Activated T-cell treated with anti-CD3 and anti-CD28 coated beads for 24 hours (primary cell): ENCODE measurements at regions not wholly inside any gene's neighbourhood (a gene's known extent, or its start where the extent isn't known, plus 50 kb on each side); places are given as distances from the start of the nearest gene placed in this dataset.

Experiments used
- DNase-seq: peaks from one replicate; pipeline ENCODE4 v3.0.0-alpha.2; 2020; ENCODE audit warnings: low read depth

GRCh38 chr22:49111085-49111484, 716.6 kb downstream of the BRD1 start:
- no peak for DNase-seq

GRCh38 chr22:49108636-49109315, 718.9 kb downstream of the BRD1 start:
- no peak for DNase-seq

GRCh38 chr22:49107961-49108530, 719.6 kb downstream of the BRD1 start:
- no peak for DNase-seq

GRCh38 chr22:49107561-49107960, 720.1 kb downstream of the BRD1 start:
- no peak for DNase-seq

- DNase-seq, result no peak
These were observed 720.9 kb downstream of the BRD1 start for GRCh38 chr22:49106842-49107152.

- no peak for DNase-seq
These were observed 721.4 kb downstream of the BRD1 start for GRCh38 chr22:49106096-49106841.

GRCh38 chr22:49104434-49104833, 723.2 kb downstream of the BRD1 start:
- no peak for DNase-seq

- DNase-seq, result no peak
These were observed 724.2 kb downstream of the BRD1 start for GRCh38 chr22:49103314-49104059.

GRCh38 chr22:49102367-49102766, 725.3 kb downstream of the BRD1 start:
- no peak for DNase-seq

GRCh38 chr22:49101873-49102272, 725.8 kb downstream of the BRD1 start:
- no peak for DNase-seq

GRCh38 chr22:49101225-49101624, 726.4 kb downstream of the BRD1 start:
- DNase-seq, result no peak

- DNase-seq, result no peak
These were observed 726.9 kb downstream of the BRD1 start for GRCh38 chr22:49100773-49101172.

GRCh38 chr22:49100316-49100715, 727.4 kb downstream of the BRD1 start:
- no peak for DNase-seq

GRCh38 chr22:49099496-49100124, 728.1 kb downstream of the BRD1 start:
- no peak for DNase-seq

GRCh38 chr22:49099089-49099488, 728.6 kb downstream of the BRD1 start:
- no peak for DNase-seq

GRCh38 chr22:49097966-49098365, 729.7 kb downstream of the BRD1 start:
- no peak for DNase-seq

GRCh38 chr22:49097171-49097925, 730.3 kb downstream of the BRD1 start:
- no peak for DNase-seq

GRCh38 chr22:49096476-49096875, 731.2 kb downstream of the BRD1 start:
- DNase-seq, result no peak

GRCh38 chr22:49095366-49095765, 732.3 kb downstream of the BRD1 start:
- no peak for DNase-seq

GRCh38 chr22:49094858-49095257, 732.8 kb downstream of the BRD1 start:
- DNase-seq, result no peak

- no peak for DNase-seq
These were observed 733.5 kb downstream of the BRD1 start for GRCh38 chr22:49094151-49094550.
